Cardiac muscle cell (in vitro differentiated cells and primary cell): ENCODE measurements at regions not wholly inside any gene's neighbourhood (a gene's known extent, or its start where the extent isn't known, plus 50 kb on each side); places are given as distances from the start of the nearest gene placed in this dataset.
"Not testable (repeated sequence)": the region's sequence is repeated elsewhere in the genome, so short reads cannot be mapped to it uniquely, and the experiment has no call there.

Experiments
- DNase-seq, 2 donors: peaks; one replicate each; pipeline versions ENCODE4 v3.0.0 to v3.0.0-alpha.2; 2010 to 2017; ENCODE audit warnings: low read depth in 1 of 2, low spot score in 1 of 2
- H3K27ac ChIP-seq: fragments of 200-600 bp; sonication (generic); 2 replicates; pipeline ENCODE4 v1.5.1; 2016
- H3K27me3 ChIP-seq: fragments of 200-600 bp; sonication (generic); 2 replicates; pipeline ENCODE4 v1.6.0; 2016; ENCODE audit warnings: control low read depth
- H3K36me3 ChIP-seq: fragments of 200-600 bp; sonication (generic); 2 replicates; pipeline ENCODE4 v1.5.1; 2016; ENCODE audit warnings: control low read depth
- H3K4me1 ChIP-seq: fragments of 200-600 bp; sonication (generic); 2 replicates; pipeline ENCODE4 v1.8.1; 2017; ENCODE audit warnings: low read depth, mild to moderate bottlenecking, mixed run types
- H3K4me3 ChIP-seq: fragments of 200-600 bp; sonication (generic); 2 replicates; pipeline ENCODE4 v1.5.1; 2016; ENCODE audit warnings: mild to moderate bottlenecking
- H3K9me3 ChIP-seq: fragments of 200-600 bp; sonication (generic); 2 replicates; pipeline ENCODE4 v1.5.1; 2017; ENCODE audit warnings: low read depth, mild to moderate bottlenecking, control low read depth
- CTCF ChIP-seq: IDR thresholded peaks from 2 replicates; pipeline ENCODE4 v1.5.1; 2012; ENCODE audit warnings: low read depth, mild to moderate bottlenecking, low read length

GRCh38 chr1:157219182-157219581 lies 81.0 kb upstream of the ETV3 start:
- H3K9me3 ChIP-seq, result no peaks in the 10 kb centered on the region
- DNase-seq, result no peak
- no peak for TF ChIP-seq CTCF
- no peaks in the 10 kb centered on the region for H3K36me3 ChIP-seq
- no peaks in the 10 kb centered on the region for H3K4me1 ChIP-seq
- no peak overlapping the region for H3K4me3 ChIP-seq
- H3K27me3 ChIP-seq, result no peaks in the 10 kb centered on the region
- H3K27ac ChIP-seq, result no peak overlapping the region

GRCh38 chr1:157218671-157219070 lies 80.5 kb upstream of the ETV3 start:
- H3K27me3 ChIP-seq, result no peaks in the 10 kb centered on the region
- TF ChIP-seq CTCF, result no peak
- H3K4me1 ChIP-seq, result no peaks in the 10 kb centered on the region
- no peak overlapping the region for H3K27ac ChIP-seq
- H3K36me3 ChIP-seq, result no peaks in the 10 kb centered on the region
- H3K4me3 ChIP-seq, result no peak overlapping the region
- DNase-seq, result no peak
- H3K9me3 ChIP-seq, result no peaks in the 10 kb centered on the region

- Histone ChIP-seq H3K4me1 (no peaks in the 10 kb centered on the region), H3K4me3 (no peak overlapping the region), H3K27me3 (no peaks in the 10 kb centered on the region), H3K27ac (no peak overlapping the region), H3K36me3 (no peaks in the 10 kb centered on the region), H3K9me3 (no peaks in the 10 kb centered on the region)
- TF ChIP-seq CTCF, result no peak
- no peak for DNase-seq
Observed at GRCh38 chr1:157217486-157217885, 79.3 kb upstream of the ETV3 start.

- Histone ChIP-seq H3K9me3 (no peaks in the 10 kb centered on the region), H3K36me3 (no peaks in the 10 kb centered on the region), H3K27me3 (no peaks in the 10 kb centered on the region), H3K4me1 (peaks cover 9% of the 10 kb centered on the region), H3K27ac (no peak overlapping the region), H3K4me3 (no peak overlapping the region)
- no peak for DNase-seq
- no peak for TF ChIP-seq CTCF
Observed at GRCh38 chr1:157213836-157214235, 75.6 kb upstream of the ETV3 start.

GRCh38 chr1:157209514-157209913 lies 71.3 kb upstream of the ETV3 start:
- H3K36me3 ChIP-seq, result no peaks in the 10 kb centered on the region
- DNase-seq, result no peak
- peak overlapping the region; percentile 36 for H3K27ac ChIP-seq
- H3K27me3 ChIP-seq, result no peaks in the 10 kb centered on the region
- H3K4me1 ChIP-seq, result peaks cover 9% of the 10 kb centered on the region
- no peak overlapping the region for H3K4me3 ChIP-seq
- no peak for TF ChIP-seq CTCF
- no peaks in the 10 kb centered on the region for H3K9me3 ChIP-seq

- not testable (repeated sequence) for DNase-seq, H3K27ac ChIP-seq, H3K4me3 ChIP-seq, H3K36me3 ChIP-seq, H3K9me3 ChIP-seq, H3K27me3 ChIP-seq, H3K4me1 ChIP-seq
Observed at GRCh38 chr1:157205982-157206381, 67.8 kb upstream of the ETV3 start.
